ENCODE measurements at regions not wholly inside any gene's neighbourhood (a gene's known extent, or its start where the extent isn't known, plus 50 kb on each side); places are given as distances from the start of the nearest gene placed in this dataset.

- Mint-ChIP-seq H3K27me3 (ENCODE audit: unreplicated experiment) (no peaks in the 10 kb centered on the region), H3K4me3 (ENCODE audit: low read depth, unreplicated experiment) (no peak overlapping the region), H3K4me1 (ENCODE audit: low read depth, unreplicated experiment) (peaks cover 8% of the 10 kb centered on the region), H3K36me3 (ENCODE audit: insufficient read depth, unreplicated experiment) (no peaks in the 10 kb centered on the region), H3K9me3 (ENCODE audit: low read depth, unreplicated experiment) (no peaks in the 10 kb centered on the region), H3K27ac (ENCODE audit: unreplicated experiment) (no peak overlapping the region)
- BruUV-seq (replicated peaks), result no TSS peak
- DNase-seq, result no peak
- TF ChIP-seq CTCF (IDR thresholded peaks at IDR 0.05; ENCODE audit: unreplicated experiment), result no peak
- intact Hi-C loops (cut with micrococcal nuclease; ENCODE audit: unreplicated experiment), result no loop called here
- CTCF ChIA-PET, result no interaction called here
Measured at GRCh38 chr10:88038268-88038667, 174.8 kb downstream of the PTEN start.

GRCh38 chr10:88039496-88040200, 176.2 kb downstream of the PTEN start:
- no peak for TF ChIP-seq CTCF (IDR thresholded peaks at IDR 0.05; ENCODE audit: unreplicated experiment)
- H3K27ac Mint-ChIP-seq (ENCODE audit: unreplicated experiment), result no peak overlapping the region
- intact Hi-C loops (cut with micrococcal nuclease; ENCODE audit: unreplicated experiment), result no loop called here
- H3K4me3 Mint-ChIP-seq (ENCODE audit: low read depth, unreplicated experiment), result no peak overlapping the region
- H3K36me3 Mint-ChIP-seq (ENCODE audit: insufficient read depth, unreplicated experiment), result no peaks in the 10 kb centered on the region
- no peaks in the 10 kb centered on the region for H3K27me3 Mint-ChIP-seq (ENCODE audit: unreplicated experiment)
- DNase-seq, result no peak
- no peaks in the 10 kb centered on the region for H3K9me3 Mint-ChIP-seq (ENCODE audit: low read depth, unreplicated experiment)
- CTCF ChIA-PET, result no interaction called here
- no TSS peak for BruUV-seq (replicated peaks)
- H3K4me1 Mint-ChIP-seq (ENCODE audit: low read depth, unreplicated experiment), result peaks cover 8% of the 10 kb centered on the region

GRCh38 chr10:88041243-88042159, 178.1 kb downstream of the PTEN start:
- H3K36me3 Mint-ChIP-seq (ENCODE audit: insufficient read depth, unreplicated experiment), result no peaks in the 10 kb centered on the region
- DNase-seq, result no peak
- H3K4me1 Mint-ChIP-seq (ENCODE audit: low read depth, unreplicated experiment), result peaks cover 8% of the 10 kb centered on the region
- H3K27ac Mint-ChIP-seq (ENCODE audit: unreplicated experiment), result no peak overlapping the region
- TF ChIP-seq CTCF (IDR thresholded peaks at IDR 0.05; ENCODE audit: unreplicated experiment), result no peak
- no peaks in the 10 kb centered on the region for H3K27me3 Mint-ChIP-seq (ENCODE audit: unreplicated experiment)
- H3K4me3 Mint-ChIP-seq (ENCODE audit: low read depth, unreplicated experiment), result no peak overlapping the region
- CTCF ChIA-PET, result no interaction called here
- intact Hi-C loops (cut with micrococcal nuclease; ENCODE audit: unreplicated experiment), result no loop called here
- H3K9me3 Mint-ChIP-seq (ENCODE audit: low read depth, unreplicated experiment), result no peaks in the 10 kb centered on the region
- BruUV-seq (replicated peaks), result no TSS peak

GRCh38 chr10:88042160-88043100, 179.0 kb downstream of the PTEN start:
- intact Hi-C loops (cut with micrococcal nuclease; ENCODE audit: unreplicated experiment), result no loop called here
- no peak overlapping the region for H3K27ac Mint-ChIP-seq (ENCODE audit: unreplicated experiment)
- no peaks in the 10 kb centered on the region for H3K9me3 Mint-ChIP-seq (ENCODE audit: low read depth, unreplicated experiment)
- H3K27me3 Mint-ChIP-seq (ENCODE audit: unreplicated experiment), result no peaks in the 10 kb centered on the region
- no TSS peak for BruUV-seq (replicated peaks)
- peaks cover 8% of the 10 kb centered on the region for H3K4me1 Mint-ChIP-seq (ENCODE audit: low read depth, unreplicated experiment)
- TF ChIP-seq CTCF (IDR thresholded peaks at IDR 0.05; ENCODE audit: unreplicated experiment), result no peak
- CTCF ChIA-PET, result interaction anchor here (0.5 kb wide), 1 partner anchor 960 kb away, joined by 5 read pairs; no protein-coding TSS in a partner anchor
- H3K36me3 Mint-ChIP-seq (ENCODE audit: insufficient read depth, unreplicated experiment), result no peaks in the 10 kb centered on the region
- no peak for DNase-seq
- H3K4me3 Mint-ChIP-seq (ENCODE audit: low read depth, unreplicated experiment), result no peak overlapping the region

Data from Calu3 (cell line).